HG02973 (cell line): ENCODE measurements at regions not wholly inside any gene's neighbourhood (a gene's known extent, or its start where the extent isn't known, plus 50 kb on each side); places are given as distances from the start of the nearest gene placed in this dataset.

Source experiments
- ATAC-seq: cut with Tn5 transposase; IDR thresholded peaks from one replicate; pipeline ENCODE4 v1.9.1; 2021; ENCODE audit warnings: moderate library complexity; ENCODE audit not compliant: unreplicated experiment

- ATAC-seq: no peak
Observed at GRCh38 chr20:12627485-12627884, 381.3 kb upstream of the SPTLC3 start.

- no peak for ATAC-seq
Observed at GRCh38 chr20:12638633-12639312, 370.0 kb upstream of the SPTLC3 start.

GRCh38 chr20:12640251-12640650 is 368.5 kb upstream of the SPTLC3 start:
- ATAC-seq: no peak

- ATAC-seq: no peak
Observed at GRCh38 chr20:12641619-12642018, 367.2 kb upstream of the SPTLC3 start.

GRCh38 chr20:12644461-12644860 is 364.3 kb upstream of the SPTLC3 start:
- ATAC-seq: no peak

GRCh38 chr20:12649234-12649633 is 359.5 kb upstream of the SPTLC3 start:
- no peak for ATAC-seq

- no peak for ATAC-seq
Observed at GRCh38 chr20:12653642-12654041, 355.1 kb upstream of the SPTLC3 start.

GRCh38 chr20:12659942-12660341 is 348.8 kb upstream of the SPTLC3 start:
- ATAC-seq: no peak

- no peak for ATAC-seq
Observed at GRCh38 chr20:12660918-12661317, 347.9 kb upstream of the SPTLC3 start.

- no peak for ATAC-seq
Observed at GRCh38 chr20:12670301-12670700, 338.5 kb upstream of the SPTLC3 start.

- ATAC-seq: no peak
Observed at GRCh38 chr20:12673352-12673751, 335.4 kb upstream of the SPTLC3 start.

- no peak for ATAC-seq
Observed at GRCh38 chr20:12677925-12678324, 330.8 kb upstream of the SPTLC3 start.

GRCh38 chr20:12679447-12679846 is 329.3 kb upstream of the SPTLC3 start:
- no peak for ATAC-seq

- no peak for ATAC-seq
Observed at GRCh38 chr20:12682613-12683012, 326.2 kb upstream of the SPTLC3 start.

GRCh38 chr20:12687476-12687875 is 321.3 kb upstream of the SPTLC3 start:
- no peak for ATAC-seq

GRCh38 chr20:12695937-12696336 is 312.8 kb upstream of the SPTLC3 start:
- no peak for ATAC-seq

GRCh38 chr20:12698817-12699216 is 310.0 kb upstream of the SPTLC3 start:
- ATAC-seq: no peak

GRCh38 chr20:12699374-12700228 is 309.2 kb upstream of the SPTLC3 start:
- no peak for ATAC-seq

GRCh38 chr20:12700701-12701100 is 308.1 kb upstream of the SPTLC3 start:
- no peak for ATAC-seq

- no peak for ATAC-seq
Observed at GRCh38 chr20:12702312-12702711, 306.5 kb upstream of the SPTLC3 start.

- ATAC-seq: no peak
Observed at GRCh38 chr20:12715371-12715770, 293.4 kb upstream of the SPTLC3 start.

- no peak for ATAC-seq
Observed at GRCh38 chr20:12715991-12716680, 292.6 kb upstream of the SPTLC3 start.
